C4-2B (cell line): ENCODE measurements at regions not wholly inside any gene's neighbourhood (a gene's known extent, or its start where the extent isn't known, plus 50 kb on each side); places are given as distances from the start of the nearest gene placed in this dataset.

Experiments used
- CTCF ChIP-seq: fragments of 450-650 bp; conservative IDR thresholded peaks from 2 replicates; pipeline ENCODE4 v1.5.1; 2017; ENCODE audit warnings: mild to moderate bottlenecking
- ZFX ChIP-seq: fragments of 450-650 bp; IDR thresholded peaks from 2 replicates; pipeline ENCODE4 v1.6.1; 2017

DNA sequence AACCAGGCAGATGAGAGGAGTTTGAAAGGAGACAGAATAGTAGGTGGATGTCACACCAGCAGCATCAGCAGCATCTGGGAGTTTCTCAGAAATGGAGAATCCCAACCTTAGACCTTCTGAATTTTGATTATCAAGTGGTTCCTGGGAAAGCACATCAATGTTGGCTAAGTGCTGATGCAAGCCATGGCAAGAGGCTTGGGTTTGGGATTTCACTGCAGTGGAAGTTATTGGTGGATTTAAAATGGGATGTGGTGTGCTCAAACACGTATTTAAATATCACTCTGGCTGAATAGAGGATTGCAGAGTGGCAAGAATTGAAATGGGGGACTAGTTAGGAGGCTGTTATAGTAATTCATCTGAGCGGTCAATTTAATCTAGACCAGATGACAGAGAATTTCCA is 387.8 kb upstream of the WWC1 start:
- TF ChIP-seq CTCF, result no peak
- TF ChIP-seq ZFX, result no peak
